Upper lobe of left lung (tissue), 4 donors: ENCODE measurements at regions not wholly inside any gene's neighbourhood (a gene's known extent, or its start where the extent isn't known, plus 50 kb on each side); places are given as distances from the start of the nearest gene placed in this dataset.

ENCODE experiments used
- CTCF ChIP-seq, 6 experiments: fragments of 450-650 bp in 4 of 6; fragments of 200-600 bp in 2 of 6; sonication (generic) in 2 of 6; IDR thresholded peaks; one replicate each; pipeline ENCODE4 v1.5.1; 2016 to 2019; ENCODE audit warnings: antibody characterized with exemption in 6 of 6
- EP300 ChIP-seq, 4 donors: sonication (generic); formaldehyde crosslinking; IDR thresholded peaks; one replicate each; pipeline ENCODE4 v1.5.1; 2017; ENCODE audit warnings: antibody characterized with exemption in 4 of 4, control low read depth in 2 of 4
- POLR2A ChIP-seq, 4 donors: fragments of 450-650 bp; IDR thresholded peaks; one replicate each; pipeline ENCODE4 v1.5.1; 2016 to 2017; ENCODE audit warnings: antibody characterized with exemption in 4 of 4, mild to moderate bottlenecking in 2 of 4
- POLR2AphosphoS5 ChIP-seq, 2 donors: sonication (generic); formaldehyde crosslinking; IDR thresholded peaks; one replicate each; pipeline ENCODE4 v1.5.1; 2017; ENCODE audit warnings: antibody characterized with exemption in 2 of 2

GRCh38 chrX:104370089-104370488, 115.4 kb upstream of the ESX1 start:
- no peak for TF ChIP-seq CTCF (IDR thresholded peaks at IDR 0.05)
- TF ChIP-seq POLR2A (IDR thresholded peaks at IDR 0.05), result no peak
- TF ChIP-seq POLR2AphosphoS5 (IDR thresholded peaks at IDR 0.05), result no peak
- TF ChIP-seq EP300 (IDR thresholded peaks at IDR 0.05), result no peak
